Endothelial cell (in vitro differentiated cells): ENCODE measurements at regions not wholly inside any gene's neighbourhood (a gene's known extent, or its start where the extent isn't known, plus 50 kb on each side); places are given as distances from the start of the nearest gene placed in this dataset.
"Not testable (repeated sequence)": the region's sequence is repeated elsewhere in the genome, so short reads cannot be mapped to it uniquely, and the experiment has no call there.

Experiments used
- DNase-seq: peaks from one replicate; pipeline ENCODE4 v3.0.0; 2021; ENCODE audit warnings: low spot score
- H3K27ac Mint-ChIP-seq: one replicate; pipeline ENCODE4 v1.8.0; 2021; ENCODE audit warnings: mixed read lengths, inconsistent platforms; ENCODE audit not compliant: unreplicated experiment
- H3K27me3 Mint-ChIP-seq: one replicate; pipeline ENCODE4 v1.8.0; 2021; ENCODE audit warnings: mild to moderate bottlenecking, moderate library complexity, mixed read lengths, inconsistent platforms; ENCODE audit not compliant: unreplicated experiment
- H3K36me3 Mint-ChIP-seq: one replicate; pipeline ENCODE4 v1.8.0; 2021; ENCODE audit warnings: mild to moderate bottlenecking, low read depth, mixed read lengths, inconsistent platforms; ENCODE audit not compliant: unreplicated experiment
- H3K4me1 Mint-ChIP-seq: one replicate; pipeline ENCODE4 v1.8.0; 2021; ENCODE audit warnings: mild to moderate bottlenecking, mixed read lengths, inconsistent platforms; ENCODE audit not compliant: unreplicated experiment
- H3K4me3 Mint-ChIP-seq: one replicate; pipeline ENCODE4 v1.8.0; 2021; ENCODE audit warnings: mild to moderate bottlenecking, mixed read lengths, inconsistent platforms; ENCODE audit not compliant: unreplicated experiment
- H3K9me3 Mint-ChIP-seq: one replicate; pipeline ENCODE4 v1.8.0; 2021; ENCODE audit warnings: mixed read lengths, inconsistent platforms; ENCODE audit not compliant: unreplicated experiment
- TF ChIP-seq, protein P1 (sequence below): fragments of 200-600 bp; sonication (generic); IDR thresholded peaks from one replicate; pipeline ENCODE4 v1.5.0; 2021; ENCODE audit warnings: antibody characterized with exemption; ENCODE audit not compliant: unreplicated experiment

DNA sequence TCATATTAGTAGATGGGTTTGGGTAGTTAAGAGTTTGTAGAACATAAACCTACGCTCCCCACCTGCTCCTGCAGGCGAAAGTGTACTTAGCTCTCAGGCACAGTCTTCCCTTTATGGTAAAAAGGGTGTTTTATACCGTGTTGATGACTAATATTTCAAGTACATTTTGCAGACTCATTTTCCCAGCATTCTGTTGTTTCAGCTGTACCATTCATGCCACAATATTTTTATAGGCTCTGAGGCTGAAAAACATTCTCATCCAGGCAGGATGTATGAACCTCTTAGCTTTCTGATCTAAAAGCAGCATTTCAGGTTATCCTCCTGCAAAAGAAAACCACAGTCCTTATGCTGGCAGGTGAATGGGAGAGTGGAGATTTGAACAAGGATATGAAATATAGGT lies 231.4 kb downstream of the NR2F1-AS1 start:
- no peak overlapping the region for H3K4me3 Mint-ChIP-seq
- H3K9me3 Mint-ChIP-seq: no peaks in the 10 kb centered on the region
- TF ChIP-seq, protein P1, sequence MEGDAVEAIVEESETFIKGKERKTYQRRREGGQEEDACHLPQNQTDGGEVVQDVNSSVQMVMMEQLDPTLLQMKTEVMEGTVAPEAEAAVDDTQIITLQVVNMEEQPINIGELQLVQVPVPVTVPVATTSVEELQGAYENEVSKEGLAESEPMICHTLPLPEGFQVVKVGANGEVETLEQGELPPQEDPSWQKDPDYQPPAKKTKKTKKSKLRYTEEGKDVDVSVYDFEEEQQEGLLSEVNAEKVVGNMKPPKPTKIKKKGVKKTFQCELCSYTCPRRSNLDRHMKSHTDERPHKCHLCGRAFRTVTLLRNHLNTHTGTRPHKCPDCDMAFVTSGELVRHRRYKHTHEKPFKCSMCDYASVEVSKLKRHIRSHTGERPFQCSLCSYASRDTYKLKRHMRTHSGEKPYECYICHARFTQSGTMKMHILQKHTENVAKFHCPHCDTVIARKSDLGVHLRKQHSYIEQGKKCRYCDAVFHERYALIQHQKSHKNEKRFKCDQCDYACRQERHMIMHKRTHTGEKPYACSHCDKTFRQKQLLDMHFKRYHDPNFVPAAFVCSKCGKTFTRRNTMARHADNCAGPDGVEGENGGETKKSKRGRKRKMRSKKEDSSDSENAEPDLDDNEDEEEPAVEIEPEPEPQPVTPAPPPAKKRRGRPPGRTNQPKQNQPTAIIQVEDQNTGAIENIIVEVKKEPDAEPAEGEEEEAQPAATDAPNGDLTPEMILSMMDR: no peak
- H3K4me1 Mint-ChIP-seq: no peaks in the 10 kb centered on the region
- no peaks in the 10 kb centered on the region for H3K36me3 Mint-ChIP-seq
- H3K27me3 Mint-ChIP-seq: no peaks in the 10 kb centered on the region
- no peak overlapping the region for H3K27ac Mint-ChIP-seq
- DNase-seq: no peak

DNA sequence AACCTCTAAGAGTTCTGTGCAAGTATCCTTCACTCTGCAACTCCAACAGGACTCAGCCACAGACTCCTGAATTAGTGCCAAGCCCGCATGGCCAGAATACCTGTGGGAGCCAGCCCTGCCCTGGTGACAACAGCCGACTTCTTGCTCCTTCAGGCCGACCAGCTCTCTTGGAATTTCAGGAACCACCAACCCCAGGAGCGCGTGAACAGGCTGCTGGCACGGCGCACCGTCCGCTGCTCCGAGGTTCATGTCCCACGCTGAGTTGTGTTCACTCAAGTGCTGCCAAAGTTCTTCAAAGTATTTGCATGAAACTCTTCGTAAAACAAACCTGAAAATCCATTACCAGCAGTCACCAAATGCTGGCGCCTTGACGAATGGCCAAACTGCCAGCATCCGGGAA lies 232.8 kb downstream of the NR2F1-AS1 start:
- Mint-ChIP-seq H3K27ac (no peak overlapping the region), H3K4me3 (no peak overlapping the region), H3K27me3 (no peaks in the 10 kb centered on the region), H3K36me3 (no peaks in the 10 kb centered on the region), H3K4me1 (no peaks in the 10 kb centered on the region), H3K9me3 (no peaks in the 10 kb centered on the region)
- TF ChIP-seq, protein P1: no peak
- DNase-seq: no peak

DNA sequence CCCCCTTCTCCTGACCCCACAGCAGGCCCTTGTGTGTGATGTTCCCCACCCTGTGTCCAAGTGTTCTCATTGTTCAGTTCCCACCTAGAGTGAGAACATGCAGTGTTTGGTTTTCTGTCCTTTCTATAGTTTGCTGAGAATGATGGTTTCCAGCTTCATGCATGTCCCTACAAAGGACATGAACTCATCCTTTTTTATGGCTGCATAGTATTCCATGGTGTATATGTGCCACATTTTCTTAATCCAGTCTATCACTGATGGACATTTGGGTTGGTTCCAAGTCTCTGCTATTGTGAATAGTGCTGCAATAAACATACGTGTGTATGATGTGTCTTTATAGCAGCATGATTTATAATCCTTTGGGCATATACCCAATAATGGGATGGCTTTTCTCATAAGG lies 234.2 kb downstream of the NR2F1-AS1 start:
- not testable (repeated sequence) for DNase-seq, H3K36me3 Mint-ChIP-seq, H3K9me3 Mint-ChIP-seq, H3K4me1 Mint-ChIP-seq, H3K27ac Mint-ChIP-seq, H3K27me3 Mint-ChIP-seq, H3K4me3 Mint-ChIP-seq

DNA sequence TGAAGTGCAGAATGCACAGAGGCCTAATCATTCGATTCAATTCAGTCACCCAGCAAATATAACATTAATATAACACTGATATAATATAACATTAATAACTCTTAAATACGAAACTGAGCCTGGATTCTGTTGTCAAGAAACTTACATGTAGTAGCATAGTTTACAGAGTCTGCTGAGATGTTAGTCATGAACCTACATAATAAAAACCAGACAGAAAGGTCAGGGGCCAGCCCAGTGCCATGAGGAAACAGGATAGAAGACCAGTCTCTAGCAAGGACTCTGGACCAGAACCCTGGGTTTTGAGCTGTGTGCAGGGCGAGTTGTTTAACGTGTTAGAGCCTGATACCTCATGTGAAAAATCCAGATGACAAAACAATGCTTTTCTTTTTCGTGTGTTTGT lies 234.7 kb downstream of the NR2F1-AS1 start:
- Mint-ChIP-seq H3K4me3 (no peak overlapping the region), H3K9me3 (no peaks in the 10 kb centered on the region), H3K27ac (no peak overlapping the region), H3K27me3 (no peaks in the 10 kb centered on the region), H3K36me3 (no peaks in the 10 kb centered on the region), H3K4me1 (no peaks in the 10 kb centered on the region)
- TF ChIP-seq, protein P1: no peak
- DNase-seq: no peak

DNA sequence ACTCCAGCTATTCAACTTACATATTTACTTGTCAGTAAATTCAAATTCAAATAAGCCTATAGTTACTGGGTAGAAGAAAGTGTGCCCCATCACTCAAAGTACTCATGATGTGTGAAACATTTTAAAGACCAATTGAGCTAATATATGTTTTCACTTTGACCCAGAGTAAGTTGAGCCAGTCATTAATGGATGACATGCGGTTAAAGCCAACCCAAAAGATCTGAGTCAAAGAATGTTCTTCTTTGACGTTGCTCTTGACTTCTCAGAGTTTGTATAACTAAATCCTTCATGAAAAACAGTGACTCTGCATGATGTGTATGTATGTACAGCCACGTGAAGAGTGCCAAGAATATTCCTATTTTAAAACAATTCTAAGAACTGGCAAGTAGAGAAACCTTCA lies 237.4 kb downstream of the NR2F1-AS1 start:
- Mint-ChIP-seq H3K4me1 (no peaks in the 10 kb centered on the region), H3K36me3 (no peaks in the 10 kb centered on the region), H3K4me3 (no peak overlapping the region), H3K27ac (no peak overlapping the region), H3K9me3 (no peaks in the 10 kb centered on the region), H3K27me3 (no peaks in the 10 kb centered on the region)
- TF ChIP-seq, protein P1: no peak
- DNase-seq: no peak

DNA sequence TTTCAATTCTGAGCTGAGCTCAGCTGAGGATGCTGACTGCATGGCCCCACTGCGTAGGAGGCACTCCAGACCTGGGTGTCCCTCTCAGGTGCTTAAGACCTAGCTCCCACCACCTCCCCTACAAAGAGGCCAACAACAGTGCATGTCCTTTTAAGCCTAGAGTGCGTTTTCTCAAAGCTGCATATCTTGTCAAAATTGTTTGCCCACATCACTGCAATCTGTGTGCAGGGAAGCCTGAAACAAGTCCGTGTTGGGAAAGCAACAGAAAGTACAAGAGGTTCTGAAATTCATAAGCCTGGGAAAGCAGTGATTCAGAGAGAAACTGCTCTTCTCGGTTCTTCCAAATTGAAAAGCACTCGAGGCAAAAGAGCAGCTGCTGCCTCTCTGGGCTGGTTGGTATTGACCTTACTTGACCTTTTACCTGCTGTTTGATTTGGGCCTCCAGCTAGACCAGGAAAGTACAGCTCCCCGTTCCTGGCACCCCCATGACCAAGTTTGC lies 238.4 kb downstream of the NR2F1-AS1 start:
- no peak overlapping the region for H3K4me3 Mint-ChIP-seq
- no peak for DNase-seq

More for the DNA sequence above, 238.4 kb downstream of the NR2F1-AS1 start:
- H3K27me3 Mint-ChIP-seq: no peaks in the 10 kb centered on the region
- H3K9me3 Mint-ChIP-seq: no peaks in the 10 kb centered on the region
- TF ChIP-seq, protein P1: no peak
- no peak overlapping the region for H3K27ac Mint-ChIP-seq
- no peaks in the 10 kb centered on the region for H3K4me1 Mint-ChIP-seq
- no peaks in the 10 kb centered on the region for H3K36me3 Mint-ChIP-seq
